IPS DF 6.9 (cell line): ENCODE measurements at regions not wholly inside any gene's neighbourhood (a gene's known extent, or its start where the extent isn't known, plus 50 kb on each side); places are given as distances from the start of the nearest gene placed in this dataset.

Experiments used
- DNase-seq: peaks from one replicate; pipeline ENCODE4 v3.0.0-alpha.2; 2013; ENCODE audit warnings: low read depth, low spot score
- H3K27ac ChIP-seq: one replicate; pipeline ENCODE4 v1.5.1; 2013; ENCODE audit warnings: low read length, control low read depth
- H3K27me3 ChIP-seq: 2 replicates; pipeline ENCODE4 v1.6.1; 2013; ENCODE audit warnings: mild to moderate bottlenecking, low read length; ENCODE audit not compliant: control insufficient read depth, insufficient read depth
- H3K36me3 ChIP-seq: 2 replicates; pipeline ENCODE4 v1.6.1; 2013; ENCODE audit warnings: low read length; ENCODE audit not compliant: control insufficient read depth, insufficient read depth
- H3K4me1 ChIP-seq: 2 replicates; pipeline ENCODE4 v1.6.1; 2013; ENCODE audit warnings: low read length; ENCODE audit not compliant: control insufficient read depth, insufficient read depth
- H3K4me3 ChIP-seq: 2 replicates; pipeline ENCODE4 v1.5.1; 2013; ENCODE audit warnings: mild to moderate bottlenecking, low read length
- H3K9me3 ChIP-seq: 2 replicates; pipeline ENCODE4 v1.6.1; 2013; ENCODE audit warnings: low read length, inconsistent platforms; ENCODE audit not compliant: control insufficient read depth, insufficient read depth
- WGBS: extraction: QIAGEN DNeasy Blood & Tissue Kit; methylation state at CpG from one replicate; pipeline ENCODE4 v1.1.7; 2013; ENCODE audit warnings: mixed read lengths, missing lambda C conversion rate; ENCODE audit not compliant: insufficient read length, insufficient coverage; 5-methylcytosine and 5-hydroxymethylcytosine counted together

DNA sequence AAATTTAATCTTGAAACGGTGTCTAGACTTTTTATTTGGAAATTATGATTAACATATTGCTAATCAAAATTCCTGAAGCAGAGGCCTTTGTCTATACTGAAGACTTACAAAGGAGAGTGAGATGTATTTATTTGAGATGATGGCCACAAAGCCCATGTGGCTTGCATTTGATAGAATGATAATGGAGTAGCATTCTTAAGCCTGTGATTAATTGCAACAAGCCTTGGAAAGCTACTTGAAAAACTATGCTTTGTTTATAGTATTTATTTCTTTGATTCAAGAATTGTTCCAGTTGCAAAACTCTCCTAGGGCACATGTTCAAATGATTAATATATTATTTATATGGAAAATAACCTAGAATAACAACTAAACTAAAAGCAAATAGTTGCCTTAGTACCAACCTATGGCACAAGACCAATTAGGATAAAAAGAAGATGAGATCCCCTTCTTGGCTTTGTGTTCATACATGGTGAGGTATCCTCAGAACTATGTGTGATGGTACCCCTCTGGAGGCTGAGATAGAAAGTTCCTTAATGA lies 244.1 kb upstream of the TBL1XR1 start:
- no peaks in the 10 kb centered on the region for H3K27me3 ChIP-seq
- no CpG with 5 or more reads among the region's 1 CpG for WGBS
- DNase-seq, result no peak

DNA sequence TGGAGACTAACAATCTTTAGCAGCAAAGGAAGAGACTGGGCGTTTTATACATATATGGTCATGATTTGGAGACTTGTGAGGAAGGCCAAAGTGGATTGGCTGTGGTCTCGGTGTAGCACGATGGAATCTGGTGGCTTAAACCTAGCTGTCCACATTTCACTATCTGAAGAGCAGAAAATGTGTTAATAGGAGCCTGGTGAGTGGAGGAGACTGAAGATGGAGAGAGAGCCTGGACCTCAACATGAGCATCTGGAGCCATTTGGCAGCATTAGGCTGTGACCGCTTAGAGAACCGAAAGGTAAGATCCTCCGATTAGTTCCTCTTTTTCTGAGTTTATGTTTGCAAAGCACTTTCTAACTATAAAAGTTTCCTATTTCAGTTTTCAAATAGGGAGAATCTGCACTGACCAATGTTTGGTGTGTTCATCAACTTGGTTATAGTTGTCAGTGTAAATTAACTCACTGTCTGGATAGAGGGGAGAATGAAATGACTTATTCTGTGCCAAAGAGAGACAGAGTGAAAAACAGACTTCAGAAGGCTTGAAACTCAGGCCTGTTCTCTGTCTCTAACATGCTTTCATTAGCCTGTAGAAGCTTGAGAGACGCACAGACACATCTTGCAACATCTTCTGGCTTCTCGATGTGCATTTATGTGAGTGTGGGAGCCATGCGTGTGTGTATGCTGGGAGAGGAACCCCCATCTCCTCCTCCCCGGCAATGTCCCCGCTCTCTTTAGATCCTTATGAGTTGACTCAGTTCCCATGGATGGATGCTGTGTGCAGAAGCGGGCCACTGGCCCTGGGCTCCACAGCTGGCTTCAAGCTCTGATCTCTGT lies 244.7 kb upstream of the TBL1XR1 start:
- H3K27ac ChIP-seq, result no peak overlapping the region
- H3K36me3 ChIP-seq, result no peaks in the 10 kb centered on the region
- no peaks in the 10 kb centered on the region for H3K27me3 ChIP-seq
- no peak for DNase-seq
- no peaks in the 10 kb centered on the region for H3K9me3 ChIP-seq
- WGBS, result no CpG with 5 or more reads among the region's 12 CpGs
- no peak overlapping the region for H3K4me3 ChIP-seq
- no peaks in the 10 kb centered on the region; the same call in 1 of the 2 replicates for H3K4me1 ChIP-seq

More for the DNA sequence above, 244.1 kb upstream of the TBL1XR1 start:
- no peaks in the 10 kb centered on the region for H3K36me3 ChIP-seq
- no peaks in the 10 kb centered on the region for H3K9me3 ChIP-seq
- H3K4me1 ChIP-seq, result no peaks in the 10 kb centered on the region; the same call in 1 of the 2 replicates
- no peak overlapping the region for H3K4me3 ChIP-seq
- no peak overlapping the region for H3K27ac ChIP-seq

DNA sequence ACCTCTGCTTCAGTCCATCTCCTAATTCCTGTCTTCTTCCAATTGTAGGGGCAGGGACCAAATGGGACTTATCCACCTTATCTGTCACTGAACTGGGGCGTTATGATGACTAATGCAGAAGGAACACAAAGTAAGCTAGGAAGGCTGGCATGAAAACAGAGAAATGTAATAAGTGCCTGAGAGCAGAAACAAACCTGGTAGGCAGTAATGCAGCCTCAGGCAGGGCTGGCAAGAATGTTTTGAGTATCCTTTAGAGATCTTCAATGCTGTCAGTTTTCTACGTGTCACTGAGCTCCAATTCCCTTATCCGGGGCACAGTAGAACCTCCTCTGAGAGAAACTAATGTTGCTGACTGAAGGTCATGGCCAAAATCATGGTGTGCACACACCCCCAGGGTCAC lies 246.2 kb upstream of the TBL1XR1 start:
- Histone ChIP-seq H3K36me3 (no peaks in the 10 kb centered on the region), H3K27ac (no peak overlapping the region), H3K9me3 (no peaks in the 10 kb centered on the region), H3K27me3 (no peaks in the 10 kb centered on the region), H3K4me1 (no peaks in the 10 kb centered on the region; the same call in 1 of the 2 replicates), H3K4me3 (no peak overlapping the region)
- WGBS, result no CpG with 5 or more reads among the region's 3 CpGs
- no peak for DNase-seq

GRCh38 chr3:177444696-177445095 lies 247.4 kb upstream of the TBL1XR1 start:
- no CpG with 5 or more reads among the region's 1 CpG for WGBS

DNA sequence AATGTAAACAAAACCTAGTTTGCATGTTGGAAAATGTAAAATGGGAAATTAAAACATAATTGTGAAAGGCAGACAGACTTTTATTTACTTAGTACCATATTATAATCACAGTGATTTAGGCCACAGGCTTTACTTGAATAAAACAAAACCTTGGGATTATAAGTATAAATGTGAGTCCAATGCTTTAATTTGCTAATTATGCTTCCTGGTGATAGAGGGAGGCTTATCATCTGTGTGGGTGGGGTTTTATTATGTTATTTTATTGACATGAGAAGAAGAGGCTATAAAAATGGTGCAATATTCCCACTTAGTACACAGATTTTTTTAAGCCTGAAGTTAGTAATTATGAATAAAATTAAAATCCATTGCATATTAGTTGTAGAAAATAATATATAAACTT lies 248.3 kb upstream of the TBL1XR1 start:
- no peaks in the 10 kb centered on the region; the same call in 1 of the 2 replicates for H3K4me1 ChIP-seq
- no peak for DNase-seq

More at GRCh38 chr3:177444696-177445095, 247.4 kb upstream of the TBL1XR1 start:
- Histone ChIP-seq H3K27ac (no peak overlapping the region), H3K4me1 (no peaks in the 10 kb centered on the region; the same call in 1 of the 2 replicates), H3K9me3 (no peaks in the 10 kb centered on the region), H3K4me3 (no peak overlapping the region), H3K36me3 (no peaks in the 10 kb centered on the region), H3K27me3 (no peaks in the 10 kb centered on the region)
- DNase-seq, result no peak

DNA sequence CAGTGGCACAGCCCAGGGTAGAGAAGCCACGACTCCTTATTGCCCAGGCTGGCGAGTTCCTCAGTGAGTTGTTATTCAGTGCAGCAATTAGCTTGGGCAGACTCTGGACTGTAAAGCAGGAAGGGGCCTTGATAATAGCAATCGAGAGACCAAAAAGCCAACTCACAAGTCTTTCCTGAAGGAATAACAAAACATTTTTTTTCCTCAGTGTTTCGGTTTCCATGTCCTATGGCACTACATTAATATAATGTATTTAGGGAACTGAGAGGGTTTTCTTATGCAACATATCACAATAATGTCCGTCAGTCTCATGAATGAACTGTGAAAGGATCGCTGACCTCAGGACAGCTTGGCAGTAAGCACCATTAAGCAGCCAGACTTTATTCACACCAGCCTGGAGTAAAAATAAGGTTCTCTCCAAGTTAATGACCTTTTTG lies 248.9 kb upstream of the TBL1XR1 start:
- no peaks in the 10 kb centered on the region; the same call in 1 of the 2 replicates for H3K4me1 ChIP-seq
- DNase-seq, result no peak
- H3K4me3 ChIP-seq, result no peak overlapping the region
- no peak overlapping the region for H3K27ac ChIP-seq
- no peaks in the 10 kb centered on the region for H3K27me3 ChIP-seq
- H3K9me3 ChIP-seq, result no peaks in the 10 kb centered on the region
- no CpG with 5 or more reads among the region's 6 CpGs for WGBS
- H3K36me3 ChIP-seq, result no peaks in the 10 kb centered on the region

More for the DNA sequence above, 248.3 kb upstream of the TBL1XR1 start:
- no peaks in the 10 kb centered on the region for H3K9me3 ChIP-seq
- H3K4me3 ChIP-seq, result no peak overlapping the region
- no peaks in the 10 kb centered on the region for H3K36me3 ChIP-seq
- H3K27ac ChIP-seq, result no peak overlapping the region
- no peaks in the 10 kb centered on the region for H3K27me3 ChIP-seq

- WGBS, result no CpG with 5 or more reads among the region's 3 CpGs
- H3K27me3 ChIP-seq, result no peaks in the 10 kb centered on the region
- DNase-seq, result no peak
Measured at GRCh38 chr3:177447938-177448337, 250.7 kb upstream of the TBL1XR1 start.

GRCh38 chr3:177448987-177449359 lies 251.7 kb upstream of the TBL1XR1 start:
- Histone ChIP-seq H3K27ac (no peak overlapping the region), H3K36me3 (no peaks in the 10 kb centered on the region), H3K27me3 (no peaks in the 10 kb centered on the region), H3K4me3 (no peak overlapping the region), H3K4me1 (no peaks in the 10 kb centered on the region), H3K9me3 (no peaks in the 10 kb centered on the region)
- no CpG with 5 or more reads among the region's 3 CpGs for WGBS
- no peak for DNase-seq

More at GRCh38 chr3:177447938-177448337, 250.7 kb upstream of the TBL1XR1 start:
- no peaks in the 10 kb centered on the region; the same call in 1 of the 2 replicates for H3K4me1 ChIP-seq
- no peaks in the 10 kb centered on the region for H3K36me3 ChIP-seq
- no peak overlapping the region for H3K4me3 ChIP-seq
- no peak overlapping the region for H3K27ac ChIP-seq
- no peaks in the 10 kb centered on the region for H3K9me3 ChIP-seq

- Histone ChIP-seq H3K36me3 (no peaks in the 10 kb centered on the region), H3K9me3 (no peaks in the 10 kb centered on the region), H3K4me3 (no peak overlapping the region), H3K27ac (no peak overlapping the region), H3K4me1 (no peaks in the 10 kb centered on the region), H3K27me3 (no peaks in the 10 kb centered on the region)
- WGBS, result no CpG with 5 or more reads among the region's 5 CpGs
- no peak for DNase-seq
Measured at GRCh38 chr3:177449360-177450006, 252.2 kb upstream of the TBL1XR1 start.

DNA sequence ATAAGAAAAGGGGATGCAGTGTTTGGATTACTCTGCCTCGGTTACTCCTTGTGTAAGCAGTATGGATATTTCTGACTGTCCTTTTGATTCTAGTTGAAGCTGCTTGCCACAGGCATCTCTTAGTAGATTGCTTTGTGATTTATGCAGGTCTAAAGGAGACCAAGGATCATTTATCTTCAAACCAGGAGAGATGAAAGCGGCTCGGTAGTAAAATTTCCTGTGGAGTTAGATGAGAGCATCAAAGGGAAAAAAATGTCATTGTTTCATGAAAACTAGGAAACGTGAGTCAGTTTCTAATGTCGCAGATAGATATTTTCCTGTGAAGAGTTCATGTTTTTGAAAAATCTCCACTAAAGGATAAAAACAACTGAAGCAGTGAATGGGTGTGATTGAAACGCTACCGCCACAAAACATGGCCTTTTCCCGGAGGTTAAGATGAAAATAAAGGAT lies 254.0 kb upstream of the TBL1XR1 start:
- Histone ChIP-seq H3K27ac (no peak overlapping the region), H3K36me3 (no peaks in the 10 kb centered on the region), H3K4me3 (no peak overlapping the region), H3K9me3 (no peaks in the 10 kb centered on the region), H3K27me3 (no peaks in the 10 kb centered on the region), H3K4me1 (no peaks in the 10 kb centered on the region)
- WGBS, result no CpG with 5 or more reads among the region's 8 CpGs
- no peak for DNase-seq
